Hepatocyte (in vitro differentiated cells): ENCODE measurements at regions not wholly inside any gene's neighbourhood (a gene's known extent, or its start where the extent isn't known, plus 50 kb on each side); places are given as distances from the start of the nearest gene placed in this dataset.
"Not testable (repeated sequence)": the region's sequence is repeated elsewhere in the genome, so short reads cannot be mapped to it uniquely, and the experiment has no call there.

Experiments used
- DNase-seq: peaks from one replicate; pipeline ENCODE4 v3.0.0-alpha.2; 2016; ENCODE audit warnings: low spot score
- H2AFZ ChIP-seq: fragments of 200-600 bp; sonication (generic); 2 replicates; pipeline ENCODE4 v1.6.0; 2016; ENCODE audit warnings: antibody characterized with exemption, mild to moderate bottlenecking
- H3K27ac ChIP-seq: fragments of 200-600 bp; sonication (generic); 2 replicates; pipeline ENCODE4 v1.5.1; 2016; ENCODE audit warnings: mild to moderate bottlenecking
- H3K27me3 ChIP-seq: fragments of 200-600 bp; sonication (generic); 2 replicates; pipeline ENCODE4 v1.6.1; 2016
- H3K36me3 ChIP-seq: fragments of 200-600 bp; sonication (generic); replicated peaks from 2 replicates; pipeline ENCODE4 v1.5.1; 2016; ENCODE audit warnings: low read depth; ENCODE audit not compliant: insufficient read depth
- H3K4me1 ChIP-seq: fragments of 200-600 bp; sonication (generic); 2 replicates; pipeline ENCODE4 v1.5.1; 2016; ENCODE audit warnings: mild to moderate bottlenecking, moderate library complexity; ENCODE audit not compliant: insufficient read depth
- H3K4me2 ChIP-seq: fragments of 200-600 bp; sonication (generic); 2 replicates; pipeline ENCODE4 v1.6.0; 2016
- H3K4me3 ChIP-seq: fragments of 200-600 bp; sonication (generic); 2 replicates; pipeline ENCODE4 v1.5.1; 2016; ENCODE audit warnings: mild to moderate bottlenecking
- H3K79me2 ChIP-seq: fragments of 200-600 bp; sonication (generic); 2 replicates; pipeline ENCODE4 v1.6.0; 2017; ENCODE audit warnings: mild to moderate bottlenecking
- H3K9me2 ChIP-seq: fragments of 200-600 bp; sonication (generic); replicated peaks from 2 replicates; pipeline ENCODE4 v1.6.0; 2017; ENCODE audit warnings: mild to moderate bottlenecking; ENCODE audit not compliant: insufficient read depth
- H3K9me3 ChIP-seq: fragments of 200-600 bp; sonication (generic); 2 replicates; pipeline ENCODE4 v1.5.1; 2016; ENCODE audit warnings: low read depth, mild to moderate bottlenecking
- H4K20me1 ChIP-seq: fragments of 200-600 bp; sonication (generic); 2 replicates; pipeline ENCODE4 v1.6.0; 2016; ENCODE audit warnings: mild to moderate bottlenecking; ENCODE audit not compliant: insufficient read depth, poor library complexity, severe bottlenecking
- EZH2 ChIP-seq: fragments of 200-600 bp; sonication (generic); IDR thresholded peaks from 2 replicates; pipeline ENCODE4 v1.6.1; 2016; ENCODE audit warnings: antibody characterized with exemption, mild to moderate bottlenecking, borderline replicate concordance
- EZH2phosphoT487 ChIP-seq: fragments of 200-600 bp; sonication (generic); IDR thresholded peaks from one replicate; pipeline ENCODE4 v1.6.1; 2018; ENCODE audit warnings: antibody characterized with exemption, mild to moderate bottlenecking, low read depth, moderate library complexity; ENCODE audit not compliant: unreplicated experiment, severe bottlenecking
- WGBS: methylation state at CpG from one replicate; pipeline ENCODE4 v1.1.6; 2016; ENCODE audit warnings: low lambda C conversion rate; ENCODE audit errors: missing lambda C conversion rate; 5-methylcytosine and 5-hydroxymethylcytosine counted together
- TF ChIP-seq, protein P1 (sequence below): fragments of 200-600 bp; sonication (generic); IDR thresholded peaks from 2 replicates; pipeline ENCODE4 v1.5.1; 2016; ENCODE audit warnings: antibody characterized with exemption, mild to moderate bottlenecking; ENCODE audit not compliant: poor library complexity

DNA sequence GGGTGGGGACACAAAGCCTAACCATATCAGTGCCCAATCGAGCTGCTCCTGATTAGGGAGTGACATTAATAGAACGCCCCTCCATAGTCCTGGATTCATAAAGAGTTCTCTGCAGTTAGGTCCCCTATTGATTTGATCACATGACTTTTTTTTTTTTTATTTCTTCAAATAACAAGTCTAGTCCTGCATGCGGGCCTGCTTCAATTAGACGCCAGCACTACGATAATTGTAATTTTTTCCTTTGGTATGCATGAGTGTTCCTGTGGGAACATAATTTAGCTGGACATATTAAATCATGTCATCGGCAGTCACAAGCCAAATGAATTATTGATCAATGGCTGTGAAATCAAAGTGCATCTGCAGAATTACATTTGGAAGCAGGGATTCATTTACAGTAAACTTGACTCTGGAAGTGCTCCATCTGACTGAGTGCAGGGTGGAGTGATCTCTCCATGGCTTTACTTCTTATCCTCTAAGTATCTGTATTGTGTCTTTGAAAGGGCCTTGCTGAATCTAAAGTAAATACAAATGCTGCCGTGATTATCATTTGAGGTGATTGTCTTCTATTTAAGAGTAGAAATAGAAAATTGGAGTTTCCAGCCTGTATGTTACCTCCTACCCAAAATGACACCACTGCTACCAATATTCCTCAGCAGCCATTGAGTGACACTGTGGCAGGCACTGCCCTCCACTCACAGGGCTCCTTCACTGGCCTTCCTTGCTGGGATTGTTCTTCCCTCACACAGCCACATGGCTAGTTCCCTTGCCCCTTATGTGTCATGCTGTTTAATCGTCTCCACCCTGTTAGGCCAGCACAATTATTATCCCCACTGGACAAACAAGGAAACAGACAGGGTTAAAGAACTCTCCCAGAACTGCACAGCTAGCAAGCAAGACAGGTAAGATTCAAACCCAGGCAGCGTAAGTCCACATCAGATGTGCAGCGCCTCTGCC, 337.4 kb upstream of the ID2 start:
- Histone ChIP-seq H3K27me3 (no peaks in the 10 kb centered on the region), H3K9me3 (no peaks in the 10 kb centered on the region), H3K79me2 (no peaks in the 10 kb centered on the region), H3K4me1 (no peaks in the 10 kb centered on the region), H3K27ac (no peak overlapping the region), H3K4me3 (no peak overlapping the region), H2AFZ (no peak overlapping the region), H3K36me3 (no peaks in the 10 kb centered on the region), H4K20me1 (no peaks in the 10 kb centered on the region), H3K9me2 (no peaks in the 10 kb centered on the region), H3K4me2 (no peak overlapping the region)
- 88% methylated on average over 10 of the region's 10 CpGs for WGBS
- TF ChIP-seq EZH2 = no peak
- DNase-seq = no peak

DNA sequence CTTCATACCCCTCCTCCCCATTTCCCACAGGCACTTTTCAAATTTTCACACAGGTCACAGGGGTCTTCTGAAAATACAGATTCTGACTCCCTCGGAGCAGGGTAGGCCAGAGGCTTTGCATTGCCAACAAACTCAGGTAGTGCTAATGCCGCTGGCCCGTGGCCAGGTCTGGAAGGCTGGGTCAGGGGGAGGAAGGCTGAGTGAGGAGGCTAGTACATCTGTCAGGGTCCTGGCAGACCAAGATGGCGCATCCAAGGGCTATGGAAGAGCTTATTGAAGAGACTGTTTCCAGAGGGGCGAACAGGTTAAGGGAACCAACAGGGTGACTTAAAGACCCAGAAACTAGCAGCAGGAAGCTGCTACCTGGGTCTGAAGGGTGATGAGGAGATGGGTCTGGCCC, 336.7 kb upstream of the ID2 start:
- DNase-seq = no peak
- no peak for TF ChIP-seq EZH2
- no peak for TF ChIP-seq EZH2phosphoT487
- TF ChIP-seq, protein P1, sequence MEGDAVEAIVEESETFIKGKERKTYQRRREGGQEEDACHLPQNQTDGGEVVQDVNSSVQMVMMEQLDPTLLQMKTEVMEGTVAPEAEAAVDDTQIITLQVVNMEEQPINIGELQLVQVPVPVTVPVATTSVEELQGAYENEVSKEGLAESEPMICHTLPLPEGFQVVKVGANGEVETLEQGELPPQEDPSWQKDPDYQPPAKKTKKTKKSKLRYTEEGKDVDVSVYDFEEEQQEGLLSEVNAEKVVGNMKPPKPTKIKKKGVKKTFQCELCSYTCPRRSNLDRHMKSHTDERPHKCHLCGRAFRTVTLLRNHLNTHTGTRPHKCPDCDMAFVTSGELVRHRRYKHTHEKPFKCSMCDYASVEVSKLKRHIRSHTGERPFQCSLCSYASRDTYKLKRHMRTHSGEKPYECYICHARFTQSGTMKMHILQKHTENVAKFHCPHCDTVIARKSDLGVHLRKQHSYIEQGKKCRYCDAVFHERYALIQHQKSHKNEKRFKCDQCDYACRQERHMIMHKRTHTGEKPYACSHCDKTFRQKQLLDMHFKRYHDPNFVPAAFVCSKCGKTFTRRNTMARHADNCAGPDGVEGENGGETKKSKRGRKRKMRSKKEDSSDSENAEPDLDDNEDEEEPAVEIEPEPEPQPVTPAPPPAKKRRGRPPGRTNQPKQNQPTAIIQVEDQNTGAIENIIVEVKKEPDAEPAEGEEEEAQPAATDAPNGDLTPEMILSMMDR = no peak
- H3K9me2 ChIP-seq = no peaks in the 10 kb centered on the region
- no peaks in the 10 kb centered on the region for H3K9me3 ChIP-seq
- no peaks in the 10 kb centered on the region for H4K20me1 ChIP-seq
- no peak overlapping the region for H3K27ac ChIP-seq
- no peaks in the 10 kb centered on the region for H3K4me1 ChIP-seq
- H2AFZ ChIP-seq = no peak overlapping the region
- H3K4me3 ChIP-seq = no peak overlapping the region
- WGBS = 95% methylated on average over 5 of the region's 5 CpGs
- no peaks in the 10 kb centered on the region for H3K36me3 ChIP-seq
- H3K27me3 ChIP-seq = no peaks in the 10 kb centered on the region
- H3K4me2 ChIP-seq = no peak overlapping the region
- H3K79me2 ChIP-seq = no peaks in the 10 kb centered on the region

DNA sequence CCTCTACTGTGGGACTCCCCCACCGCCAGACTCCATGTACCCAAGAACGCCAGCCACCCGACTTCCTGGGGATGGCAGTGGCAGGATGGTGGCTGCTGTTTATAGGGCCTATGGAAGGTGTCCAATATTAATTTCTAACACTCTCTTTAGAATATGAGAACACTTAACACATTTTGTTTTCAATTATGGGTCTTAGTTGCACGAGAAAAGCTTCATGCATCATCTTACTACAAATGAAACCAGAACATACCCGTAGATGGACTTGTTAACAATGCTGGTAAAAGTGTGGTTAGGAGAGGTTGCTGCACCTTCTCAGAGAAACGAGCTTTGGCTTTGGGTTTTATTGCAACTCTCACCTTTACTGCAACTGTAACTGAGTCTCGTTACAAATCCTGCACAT, 335.6 kb upstream of the ID2 start:
- Histone ChIP-seq H2AFZ (no peak overlapping the region), H3K27me3 (no peaks in the 10 kb centered on the region), H3K9me3 (no peaks in the 10 kb centered on the region), H3K4me1 (no peaks in the 10 kb centered on the region), H3K79me2 (no peaks in the 10 kb centered on the region), H3K9me2 (no peaks in the 10 kb centered on the region), H4K20me1 (no peaks in the 10 kb centered on the region), H3K4me2 (no peak overlapping the region), H3K27ac (no peak overlapping the region), H3K36me3 (no peaks in the 10 kb centered on the region), H3K4me3 (no peak overlapping the region)
- WGBS = 80% methylated on average over 7 of the region's 7 CpGs
- TF ChIP-seq, protein P1 = no peak
- TF ChIP-seq EZH2phosphoT487 (no peak), EZH2 (no peak)
- DNase-seq = no peak

DNA sequence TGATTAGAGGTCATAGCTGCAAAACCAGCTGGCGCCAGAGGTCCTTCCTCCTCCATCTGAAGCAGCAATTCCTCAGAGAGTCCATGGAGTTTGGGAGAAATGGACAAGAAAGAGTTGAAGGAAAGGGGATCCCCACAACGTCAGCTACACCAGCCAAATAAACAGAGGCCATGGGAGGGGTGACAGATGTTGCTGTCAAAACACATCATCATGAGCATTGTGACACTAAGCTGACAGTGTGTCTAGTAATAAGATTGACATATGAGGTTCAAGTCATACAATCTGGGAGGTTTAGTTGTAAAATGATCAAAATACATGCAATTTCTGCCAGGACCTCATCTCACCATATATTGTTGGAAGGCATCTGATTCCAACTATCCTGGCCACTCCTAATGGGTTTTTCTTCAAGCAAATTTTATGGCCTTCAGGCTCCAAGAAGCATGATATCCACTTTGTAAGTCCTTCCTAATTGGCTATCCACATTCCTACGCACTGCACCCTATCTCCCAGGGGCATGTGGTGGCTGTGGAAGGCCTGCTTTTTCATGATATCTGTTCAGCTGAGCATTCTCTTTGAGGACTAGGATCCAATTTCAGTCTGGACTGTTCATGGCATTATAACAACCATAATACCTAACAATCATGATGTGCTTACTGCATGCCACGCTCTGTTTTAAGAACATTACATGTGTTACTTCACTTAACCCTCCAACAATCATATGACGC, 335.0 kb upstream of the ID2 start:
- TF ChIP-seq EZH2 (no peak), EZH2phosphoT487 (no peak)
- TF ChIP-seq, protein P1 = no peak
- no peak for DNase-seq
- no peaks in the 10 kb centered on the region for H4K20me1 ChIP-seq
- H3K9me2 ChIP-seq = no peaks in the 10 kb centered on the region
- no peaks in the 10 kb centered on the region for H3K27me3 ChIP-seq
- no peak overlapping the region for H3K4me3 ChIP-seq
- no peaks in the 10 kb centered on the region for H3K9me3 ChIP-seq
- H2AFZ ChIP-seq = no peak overlapping the region
- no peak overlapping the region for H3K4me2 ChIP-seq
- 93% methylated on average over 5 of the region's 5 CpGs for WGBS
- H3K4me1 ChIP-seq = no peaks in the 10 kb centered on the region
- no peak overlapping the region for H3K27ac ChIP-seq
- no peaks in the 10 kb centered on the region for H3K36me3 ChIP-seq
- H3K79me2 ChIP-seq = no peaks in the 10 kb centered on the region

DNA sequence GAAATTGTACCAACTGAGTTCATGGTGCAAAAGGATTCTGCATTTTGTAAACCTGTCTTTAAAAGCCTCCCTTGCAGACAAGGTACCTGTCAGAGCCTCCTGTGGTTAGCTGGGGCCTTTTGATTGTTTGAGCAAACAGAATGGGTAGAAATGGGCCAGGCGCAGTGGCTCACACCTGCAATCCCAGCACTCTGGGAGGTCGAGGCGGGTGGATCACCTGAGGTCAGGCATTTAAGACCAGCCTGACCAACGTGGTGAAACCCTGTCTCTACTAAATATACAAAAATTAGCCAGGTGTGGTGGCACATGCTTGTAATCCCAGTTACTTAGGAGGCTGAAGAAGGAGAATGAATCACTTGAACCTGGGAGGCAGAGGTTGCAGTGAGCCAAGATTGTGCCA, 332.9 kb upstream of the ID2 start:
- not testable (repeated sequence) for H3K79me2 ChIP-seq, H4K20me1 ChIP-seq, H3K9me3 ChIP-seq, H3K4me2 ChIP-seq, H3K27ac ChIP-seq, H3K36me3 ChIP-seq, H3K27me3 ChIP-seq, H3K9me2 ChIP-seq, H3K4me3 ChIP-seq, H2AFZ ChIP-seq, DNase-seq, H3K4me1 ChIP-seq
- 56% methylated on average over 4 of the region's 4 CpGs for WGBS
